ENCODE measurements at regions not wholly inside any gene's neighbourhood (a gene's known extent, or its start where the extent isn't known, plus 50 kb on each side); places are given as distances from the start of the nearest gene placed in this dataset.
"Not testable (repeated sequence)": the region's sequence is repeated elsewhere in the genome, so short reads cannot be mapped to it uniquely, and the experiment has no call there.

DNA sequence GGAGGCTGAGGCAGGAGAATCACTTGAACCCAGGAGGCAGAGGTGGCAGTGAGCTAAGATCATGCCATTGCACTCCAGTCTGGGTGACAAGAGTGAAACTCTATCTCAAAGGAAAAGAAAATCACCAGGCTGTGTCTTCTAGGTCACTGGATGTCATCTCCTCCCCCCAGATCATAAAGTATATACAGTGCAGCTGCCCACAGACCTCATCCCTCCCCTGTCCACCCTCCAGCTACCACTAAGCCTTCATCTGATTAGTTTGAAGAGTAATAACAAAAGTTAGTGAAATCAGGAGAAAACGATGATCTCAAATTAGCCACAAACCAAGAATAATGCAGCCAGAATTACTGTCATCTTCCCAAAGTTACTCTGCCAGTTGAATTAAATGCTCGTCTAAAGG, 117.2 kb downstream of the ZNF22 start:
- not testable (repeated sequence) for DNase-seq (ENCODE audit: low read depth in 1 of 2, low spot score in 1 of 2)

DNA sequence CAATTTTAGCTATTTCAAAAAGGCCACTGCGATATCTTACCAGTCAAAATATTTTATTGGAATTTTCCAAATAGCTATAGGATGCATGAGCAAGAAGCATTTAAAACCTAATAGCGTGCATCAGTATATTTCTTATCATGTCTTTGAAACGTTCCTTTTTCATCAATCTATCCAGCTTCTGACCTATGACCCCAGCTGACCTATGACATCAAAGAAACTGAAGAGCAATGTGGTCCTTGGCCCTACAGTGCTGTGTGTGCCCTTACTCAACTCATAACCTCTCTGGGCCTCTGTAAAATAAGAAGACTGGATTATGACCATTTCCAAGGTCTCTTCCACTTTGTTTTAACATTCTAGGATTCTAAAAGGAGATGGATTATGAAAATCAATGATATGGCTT, 118.2 kb downstream of the ZNF22 start:
- DNase-seq (ENCODE audit: low read depth in 1 of 2, low spot score in 1 of 2) = no peak

DNA sequence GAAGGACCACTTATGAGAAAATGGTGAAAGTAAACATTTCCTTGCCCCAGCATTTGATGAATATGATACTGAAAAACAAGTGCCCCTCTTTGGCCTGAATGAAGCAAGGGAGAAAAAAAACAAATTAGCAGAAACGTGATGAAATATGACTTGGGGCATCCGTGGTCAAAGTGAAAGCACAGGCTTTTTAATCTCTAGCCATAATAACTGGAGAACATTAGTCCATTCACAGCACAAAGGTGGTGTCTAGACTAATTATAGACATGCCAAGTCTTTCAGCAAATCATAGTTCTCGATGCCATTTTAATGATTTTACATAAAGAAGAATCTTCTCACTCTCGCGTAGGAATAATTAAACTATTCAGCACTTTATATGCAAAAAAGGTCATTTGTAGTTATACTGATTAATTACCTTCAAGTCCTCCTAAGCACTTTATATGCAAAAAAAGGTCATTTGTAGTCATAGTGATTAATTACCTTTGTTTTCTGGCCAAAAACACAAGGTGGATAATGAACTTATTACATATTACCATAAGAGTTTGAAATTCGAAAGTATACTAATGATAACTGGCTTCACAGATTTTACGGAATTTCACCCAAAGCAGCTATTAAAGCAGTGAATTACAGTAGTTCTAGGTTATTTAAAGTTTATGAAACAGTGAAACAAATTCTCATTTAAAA, 121.6 kb downstream of the ZNF22 start:
- DNase-seq (ENCODE audit: low read depth in 1 of 2, low spot score in 1 of 2) = not testable (repeated sequence)

DNA sequence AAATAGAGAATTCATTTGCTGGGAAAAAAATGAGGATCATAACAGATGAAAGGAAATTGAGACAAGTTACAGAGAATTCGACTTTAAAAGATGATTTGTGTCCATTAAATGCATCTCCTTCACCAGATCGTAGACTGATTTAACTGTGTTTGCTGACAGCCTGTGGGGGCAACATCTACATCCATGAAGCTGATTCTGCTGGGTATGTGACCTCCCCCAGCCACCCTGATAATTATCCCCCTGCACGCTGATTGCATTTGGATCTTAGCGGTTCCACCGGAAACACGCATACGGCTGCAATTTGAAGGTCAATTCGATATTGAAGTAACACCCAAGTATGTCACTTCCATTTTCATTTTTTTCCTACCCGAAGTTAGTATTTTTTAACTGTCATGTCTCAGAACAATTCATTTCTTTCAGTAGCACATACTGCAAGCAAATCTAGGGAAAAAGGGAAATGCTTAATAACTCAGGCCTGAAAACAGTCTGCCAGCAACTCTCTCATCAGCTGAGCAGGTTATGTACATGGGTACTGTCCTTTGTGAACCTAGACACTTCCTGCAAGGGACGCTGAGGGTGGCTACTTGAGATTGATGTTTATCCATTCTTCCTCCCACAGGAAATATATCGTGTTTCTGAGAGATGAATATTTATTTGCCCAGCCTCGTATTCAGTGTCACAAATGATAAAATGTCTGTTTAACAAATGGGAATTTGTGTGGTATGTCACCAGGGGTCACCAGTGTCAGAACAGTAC, 134.9 kb downstream of the ZNF22 start:
- no peak for DNase-seq (ENCODE audit: low read depth in 1 of 2, low spot score in 1 of 2)

DNA sequence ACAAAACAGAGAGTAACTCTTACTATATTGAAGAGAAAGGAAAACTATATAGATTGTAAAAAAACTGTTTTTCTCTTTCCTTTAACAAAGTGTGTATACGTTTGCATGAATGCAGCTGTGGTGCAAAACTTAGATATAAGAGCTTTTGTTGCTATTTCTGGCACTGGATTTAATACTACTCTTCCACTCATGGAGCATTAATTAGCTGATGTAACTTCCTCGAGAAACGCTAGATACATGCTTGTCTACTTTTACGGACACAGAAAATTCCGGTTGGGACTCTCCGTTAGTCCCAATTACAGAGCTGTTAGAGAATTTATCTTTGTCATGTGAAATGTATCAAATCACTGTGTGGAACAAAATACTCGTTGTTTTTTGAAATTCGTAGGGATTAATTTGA, 135.5 kb downstream of the ZNF22 start:
- DNase-seq (ENCODE audit: low read depth in 1 of 2, low spot score in 1 of 2) = no peak

DNA sequence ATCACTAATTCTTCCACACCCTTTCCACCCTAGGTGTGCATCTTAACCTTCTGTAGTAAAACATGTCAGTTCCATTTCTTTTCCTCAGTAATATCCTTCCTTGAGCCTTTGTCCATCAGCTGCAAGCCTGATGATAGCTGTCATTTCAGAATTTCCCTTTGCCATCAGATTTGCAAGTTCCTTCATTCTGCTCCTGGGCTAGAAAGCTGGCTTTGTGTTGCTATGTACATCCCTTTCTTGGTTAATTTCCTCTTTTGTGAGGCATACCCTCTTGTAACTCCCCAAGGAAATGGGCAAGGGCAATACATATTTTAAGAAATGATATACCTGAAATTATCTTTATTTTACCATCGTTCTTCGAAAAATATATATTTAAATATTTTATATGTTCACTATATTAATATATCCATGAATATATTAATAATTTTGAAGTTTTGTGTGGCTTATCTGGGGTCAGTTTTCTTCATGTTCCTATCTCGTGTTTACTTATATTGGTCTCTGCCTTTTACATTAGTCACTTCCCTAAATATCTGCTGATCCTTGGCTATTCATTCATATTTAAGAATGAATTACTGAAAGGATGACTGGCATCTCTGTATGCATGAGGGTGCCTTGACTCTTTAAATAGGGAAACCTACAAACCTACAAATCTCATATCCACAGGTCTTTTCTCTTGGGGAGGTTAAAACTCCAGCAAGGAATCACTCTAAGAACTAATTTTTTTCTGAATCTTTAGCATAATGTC, 143.8 kb downstream of the ZNF22 start:
- DNase-seq (ENCODE audit: low read depth in 1 of 2, low spot score in 1 of 2) = no peak

DNA sequence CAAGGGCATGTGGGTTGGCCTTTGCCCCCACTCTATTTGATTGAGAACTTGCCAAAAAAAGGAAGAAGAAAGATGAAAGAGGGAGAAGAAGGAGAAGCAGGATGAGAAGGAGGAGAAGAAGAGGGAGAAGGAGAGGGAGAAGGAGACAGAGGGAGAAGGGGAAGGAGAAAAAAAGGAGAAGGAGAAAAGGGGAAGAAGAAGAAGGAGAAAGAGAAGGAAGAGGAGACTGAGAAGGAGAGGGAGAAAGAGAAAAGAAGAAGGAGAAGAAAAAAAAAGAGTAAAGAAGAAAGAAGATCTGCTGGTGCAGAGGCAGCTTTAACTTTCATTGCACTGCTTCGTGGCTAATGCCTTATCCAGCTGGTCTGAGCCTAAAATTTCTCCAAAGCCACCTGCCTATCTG, 144.4 kb downstream of the ZNF22 start:
- not testable (repeated sequence) for DNase-seq (ENCODE audit: low read depth in 1 of 2, low spot score in 1 of 2)

DNA sequence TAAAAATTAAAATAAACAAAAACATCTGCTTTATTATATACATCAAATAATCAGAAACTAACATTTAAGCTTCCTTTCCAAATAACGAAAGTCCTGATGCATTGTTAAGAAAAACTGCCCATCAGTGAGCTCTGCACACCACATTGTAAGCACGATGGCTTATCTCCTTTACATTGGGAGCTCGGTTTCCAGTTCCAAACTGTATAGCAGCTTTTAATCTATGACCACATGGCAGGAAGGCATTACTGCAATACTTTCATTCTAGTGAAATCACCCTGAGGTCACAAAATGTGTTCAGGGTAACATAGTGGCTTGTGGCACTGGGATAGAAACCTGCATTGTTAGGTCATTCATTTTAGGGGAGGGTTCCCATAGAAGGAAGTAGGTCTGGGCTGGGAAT, 146.3 kb downstream of the ZNF22 start:
- no peak for DNase-seq (ENCODE audit: low read depth in 1 of 2, low spot score in 1 of 2)

DNA sequence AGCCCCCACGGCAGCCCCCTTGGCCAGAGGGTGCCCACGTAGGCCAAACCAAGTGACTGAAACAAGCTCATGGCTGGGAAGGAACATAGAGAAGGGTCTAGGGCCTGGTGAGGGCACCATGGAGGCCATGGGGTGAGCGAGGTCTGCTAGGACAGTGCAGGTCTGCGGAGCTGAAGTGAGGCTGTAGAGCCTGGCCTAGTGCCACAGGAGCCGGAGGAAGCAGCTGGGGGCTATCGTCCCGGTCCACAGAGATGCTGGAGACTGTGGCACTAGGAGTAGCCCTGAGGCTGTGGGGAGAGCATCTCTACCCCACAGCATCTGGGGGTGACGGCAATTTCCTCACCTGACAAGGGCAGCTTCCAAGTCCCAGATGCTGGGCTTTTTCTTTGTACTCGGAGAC, 150.3 kb downstream of the ZNF22 start:
- no peak for DNase-seq (ENCODE audit: low read depth in 1 of 2, low spot score in 1 of 2)

DNA sequence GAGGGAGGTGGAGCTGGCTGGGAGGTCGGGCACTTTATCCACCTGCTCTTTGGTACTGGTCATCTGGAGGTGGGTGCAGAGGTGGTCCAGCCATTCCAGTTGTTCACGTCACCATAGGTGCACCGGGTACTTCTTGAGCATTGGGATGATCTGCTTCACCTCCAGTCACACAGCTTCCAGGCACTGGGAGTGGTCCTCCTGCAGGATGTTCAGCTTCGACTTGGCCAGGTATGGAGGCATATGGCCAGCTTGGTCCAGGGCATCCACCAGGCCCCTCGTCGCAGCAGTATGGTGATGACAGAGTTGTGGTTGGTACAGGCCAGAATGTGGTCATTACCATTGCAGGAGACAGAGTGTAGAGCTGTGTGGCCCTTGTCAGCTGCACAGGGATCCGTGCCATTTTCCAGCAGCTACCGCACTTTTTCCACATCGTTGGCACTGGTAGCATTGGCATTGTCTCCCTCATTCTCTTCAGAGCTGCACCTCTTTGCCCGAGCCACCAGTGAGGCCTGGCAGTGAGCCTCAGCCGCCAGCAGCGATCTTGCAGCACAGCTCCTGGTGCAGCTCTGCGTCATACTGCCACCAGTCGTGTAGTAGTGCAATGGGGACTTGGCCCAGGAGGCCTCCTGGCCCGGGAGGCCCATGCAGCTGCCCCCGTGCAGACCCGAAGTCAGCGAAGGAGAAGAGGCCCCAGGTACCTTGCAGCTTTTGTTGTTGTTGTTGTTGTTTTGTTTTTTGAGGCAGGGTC, 150.9 kb downstream of the ZNF22 start:
- no peak for DNase-seq (ENCODE audit: low read depth in 1 of 2, low spot score in 1 of 2)

DNA sequence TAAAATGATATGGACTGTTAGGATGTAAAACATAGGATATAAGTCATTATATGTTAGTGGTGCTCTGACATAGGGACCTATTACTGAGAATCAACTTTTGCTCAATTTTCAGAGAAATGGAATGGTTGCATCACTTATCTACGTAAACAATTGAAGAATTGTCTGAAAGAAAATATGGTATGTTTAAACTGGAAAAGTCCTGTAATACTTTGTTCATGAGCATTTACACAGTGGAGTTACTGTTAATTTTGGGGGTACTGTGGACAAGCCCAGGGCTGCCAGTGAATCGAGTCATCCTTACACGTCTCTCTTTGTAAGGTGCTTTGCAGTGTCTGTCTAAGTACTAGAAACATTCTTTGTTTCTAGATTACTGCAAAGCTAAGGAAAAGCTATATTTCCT, 152.0 kb downstream of the ZNF22 start:
- DNase-seq (ENCODE audit: low read depth in 1 of 2, low spot score in 1 of 2) = no peak

DNA sequence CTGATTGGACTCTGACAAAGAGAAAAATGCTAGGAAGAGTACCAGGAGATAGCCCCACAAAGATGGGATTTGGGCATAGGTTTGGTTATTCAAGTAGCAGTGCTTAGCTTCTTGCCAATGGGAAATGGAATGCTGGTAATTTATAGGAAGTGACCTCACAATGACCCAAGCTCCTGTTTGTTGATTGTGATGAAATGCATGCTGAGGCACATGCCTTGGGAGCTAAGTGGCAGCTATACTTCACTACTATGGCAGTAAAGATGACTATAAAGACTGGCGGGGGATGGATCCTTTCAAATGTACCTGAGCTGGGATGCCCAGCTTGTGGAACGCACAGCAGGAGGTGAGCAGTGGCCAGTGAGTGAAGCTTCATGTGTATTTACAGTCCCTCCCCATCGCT, 153.8 kb downstream of the ZNF22 start:
- no peak for DNase-seq (ENCODE audit: low read depth in 1 of 2, low spot score in 1 of 2)

DNA sequence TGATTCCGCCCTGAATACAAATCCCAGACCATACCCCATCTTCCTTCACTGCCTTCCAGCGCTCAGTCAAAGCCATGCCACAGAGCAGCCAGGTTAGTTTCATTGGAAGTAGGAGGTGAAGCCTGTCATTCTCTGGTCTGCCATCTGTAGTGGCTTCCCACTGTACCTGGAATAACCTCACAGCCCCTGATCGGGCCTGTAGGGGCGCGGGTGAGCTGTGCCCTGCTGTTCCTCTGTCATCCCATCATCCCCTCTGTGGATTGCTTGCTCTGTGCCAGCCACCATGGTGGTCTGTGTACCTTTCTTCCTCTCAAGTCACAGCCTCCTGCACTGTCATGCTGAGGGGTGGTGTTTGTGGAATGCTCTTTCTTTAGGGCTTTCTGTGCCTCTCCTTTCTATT, 155.1 kb downstream of the ZNF22 start:
- no peak for DNase-seq (ENCODE audit: low read depth in 1 of 2, low spot score in 1 of 2)

DNA sequence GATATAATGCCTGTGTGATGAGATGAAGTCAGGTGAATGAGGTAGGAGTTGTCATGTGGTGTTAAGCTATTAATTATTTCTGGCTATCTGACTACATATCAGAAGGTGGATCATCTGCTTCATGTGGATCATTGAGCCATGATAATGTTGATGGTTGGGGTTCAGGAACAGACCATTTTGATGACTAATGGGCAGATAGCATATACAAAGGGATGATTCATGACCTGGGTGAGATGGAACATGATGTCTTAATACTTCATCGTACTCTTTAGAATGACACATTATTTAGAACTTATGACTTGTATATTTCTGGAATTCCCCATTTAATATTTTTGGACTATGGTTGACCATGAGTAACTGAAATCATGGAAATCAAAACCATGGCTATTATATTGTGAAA, 155.1 kb downstream of the OR13A1 start:
- no peak for DNase-seq (ENCODE audit: low read depth in 1 of 2, low spot score in 1 of 2)

DNA sequence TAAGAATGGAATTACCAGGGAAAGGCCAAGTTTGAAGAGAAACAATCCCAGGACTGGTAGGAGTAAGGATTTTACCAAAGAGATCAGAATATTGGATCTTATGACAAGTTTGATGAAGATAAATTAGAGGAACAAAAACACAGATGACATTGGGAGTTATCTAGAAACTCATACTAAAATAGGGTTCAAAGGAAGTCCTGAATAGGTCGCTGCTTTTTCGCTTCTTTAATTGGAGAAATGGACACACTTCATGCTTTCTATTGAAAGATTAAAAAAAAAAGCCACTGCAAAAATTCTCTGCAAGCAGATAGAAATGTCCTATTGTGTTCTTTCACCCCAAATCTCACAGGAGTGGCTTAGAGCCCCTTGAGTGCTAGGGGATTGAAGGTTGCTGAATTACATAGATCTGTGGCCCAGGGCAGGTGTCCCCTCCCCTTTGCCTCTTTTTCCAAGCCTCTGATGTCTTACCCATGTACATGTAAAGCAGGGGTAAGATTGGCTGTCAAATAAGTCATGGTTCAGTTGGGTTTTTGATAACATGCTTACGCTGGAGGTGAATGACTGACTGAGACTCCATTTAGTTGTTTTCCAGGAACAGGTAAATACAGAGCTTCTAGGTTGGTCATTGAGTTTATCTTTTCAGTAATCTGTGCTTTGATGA, 152.0 kb downstream of the OR13A1 start:
- no peak for DNase-seq (ENCODE audit: low read depth in 1 of 2, low spot score in 1 of 2)

DNA sequence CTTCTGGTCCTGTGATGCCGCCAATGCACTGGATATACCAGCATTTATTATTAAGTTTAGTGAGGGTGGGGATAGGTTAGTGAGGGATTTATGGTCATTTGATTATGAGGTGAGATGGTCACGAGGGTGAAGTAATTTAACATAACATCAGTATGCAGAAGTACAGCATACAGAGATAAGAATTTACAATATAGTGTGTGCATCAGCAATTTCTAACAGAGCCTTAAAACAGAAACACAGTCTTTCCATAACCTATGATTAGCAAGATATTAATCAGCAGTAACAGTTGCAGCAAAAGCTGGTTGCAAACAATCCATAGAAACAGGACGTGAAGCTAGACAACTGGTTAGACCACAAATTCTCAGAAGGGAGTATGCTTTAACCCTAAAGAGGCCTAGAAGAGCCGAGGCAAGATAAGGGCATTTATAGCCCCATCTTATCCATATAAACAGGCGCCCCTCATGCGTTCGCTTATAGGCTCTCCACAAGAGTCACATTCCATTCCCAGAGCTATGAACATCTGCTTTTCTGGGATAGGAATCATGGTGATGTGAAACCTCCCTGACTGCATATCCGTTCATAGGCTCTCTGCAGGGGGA, 139.8 kb downstream of the OR13A1 start:
- not testable (repeated sequence) for DNase-seq (ENCODE audit: low read depth in 1 of 2, low spot score in 1 of 2)

DNA sequence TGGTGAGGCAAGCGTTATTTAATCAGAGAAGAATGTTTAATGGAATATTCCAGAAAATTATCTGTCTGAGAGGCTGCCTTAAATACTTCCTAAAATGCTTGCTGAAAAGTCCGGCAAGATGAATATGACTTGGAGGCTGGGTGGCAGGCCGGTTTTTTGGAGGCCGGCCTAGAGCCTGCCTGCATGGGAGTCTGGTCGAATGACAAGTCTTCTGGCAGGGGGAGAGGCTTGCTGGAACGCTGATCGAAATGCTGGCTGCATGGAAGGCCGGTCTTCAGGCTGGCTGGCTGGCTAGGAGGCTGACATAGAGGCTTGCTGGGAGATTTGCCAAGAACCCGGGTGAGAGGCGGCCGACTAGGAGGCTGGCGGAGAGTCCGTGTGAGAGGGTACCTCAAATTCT, 135.7 kb downstream of the OR13A1 start:
- no peak for DNase-seq (ENCODE audit: low read depth in 1 of 2, low spot score in 1 of 2)

DNA sequence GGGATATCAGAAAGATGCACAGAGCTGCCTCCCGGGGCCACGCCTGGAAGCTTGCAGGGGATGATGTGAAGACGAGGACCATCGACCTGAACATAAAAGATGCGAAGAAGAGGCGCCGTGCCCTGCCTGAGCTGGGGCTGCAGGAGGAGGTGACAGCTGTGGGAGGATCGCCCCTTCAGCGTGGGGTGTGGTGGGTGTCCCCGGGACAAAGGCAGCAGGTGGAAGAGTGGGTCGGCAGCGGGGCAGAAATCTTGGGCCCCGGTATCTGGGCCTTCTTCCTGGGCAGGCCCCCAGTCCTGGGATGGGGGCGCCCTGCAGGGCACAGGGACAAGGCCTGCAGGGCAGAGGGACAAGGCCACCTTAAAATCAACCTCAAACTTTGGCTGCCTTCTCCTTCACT, 134.9 kb downstream of the OR13A1 start:
- DNase-seq (ENCODE audit: low read depth in 1 of 2, low spot score in 1 of 2) = no peak

DNA sequence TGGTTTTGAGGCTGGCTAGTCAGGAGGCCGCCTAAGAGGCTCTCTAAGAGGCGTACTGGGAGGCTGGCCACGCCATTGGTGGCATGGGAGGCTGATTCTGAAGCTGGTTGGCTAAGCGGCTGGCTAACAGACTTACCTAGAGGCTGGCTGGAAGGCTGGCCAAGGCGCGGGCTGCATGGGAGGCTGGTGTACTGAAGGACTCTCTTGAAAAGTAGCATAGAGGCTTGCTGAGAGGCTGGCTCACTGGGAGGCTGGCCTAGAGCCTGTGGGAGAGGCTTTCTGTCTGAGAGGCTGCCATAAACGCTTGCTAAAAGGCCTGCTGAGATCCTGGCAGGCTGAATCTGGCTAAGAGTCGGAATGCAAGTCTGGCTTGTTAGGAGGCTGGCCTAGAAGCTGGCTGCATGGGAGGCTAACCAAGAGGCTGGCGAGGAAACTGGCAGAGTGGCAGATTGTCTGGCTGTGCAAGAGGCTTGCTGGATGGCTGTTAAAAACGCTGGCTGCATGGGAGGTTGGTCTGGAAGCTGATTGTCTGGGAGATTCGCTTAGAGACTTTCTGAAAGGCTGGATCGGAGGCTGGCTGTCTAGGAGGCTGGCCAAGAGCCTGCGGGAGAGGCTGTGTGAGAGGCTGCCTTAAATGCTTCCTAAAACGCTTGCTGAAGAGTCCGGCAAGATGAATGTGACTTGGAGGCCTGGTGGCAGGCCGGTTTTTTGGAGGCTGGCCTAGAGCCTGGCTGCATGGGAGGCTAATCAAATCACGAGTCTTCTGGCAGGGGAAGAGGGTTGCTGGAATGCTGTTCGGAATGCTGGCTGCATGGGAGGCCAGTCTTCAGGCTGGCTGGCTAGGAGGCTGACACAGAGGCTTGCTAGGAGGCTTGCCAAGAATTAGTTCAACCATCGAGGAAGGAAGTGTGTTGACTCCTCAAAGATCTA, 134.2 kb downstream of the OR13A1 start:
- no peak for DNase-seq (ENCODE audit: low read depth in 1 of 2, low spot score in 1 of 2)

DNA sequence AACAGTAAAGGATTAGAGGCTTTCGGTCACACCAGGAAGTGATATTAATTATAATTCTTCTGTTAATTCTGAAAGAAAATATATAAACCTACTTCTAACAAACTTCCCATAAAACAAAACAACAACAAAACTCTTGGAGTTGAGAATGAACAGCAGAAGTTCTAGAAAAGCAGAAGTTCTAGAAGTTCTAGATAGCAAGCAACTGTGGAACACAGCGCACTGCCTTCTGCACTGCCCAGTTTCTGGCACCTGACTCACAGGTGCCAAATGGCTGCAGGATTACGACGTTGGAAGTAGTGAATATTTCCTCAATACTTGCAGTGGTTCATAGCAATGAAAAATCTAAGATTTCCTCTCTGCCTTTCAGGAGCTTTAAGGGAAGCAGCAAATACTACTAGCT, 132.2 kb downstream of the OR13A1 start:
- DNase-seq (ENCODE audit: low read depth in 1 of 2, low spot score in 1 of 2) = no peak

Measured in activated T-helper 1 cell treated with anti-CD3 and anti-CD28 coated beads, Interleukin-2, amount 50 U/mL, for 16 hours (primary cell).